GM23338 (cell line): ENCODE measurements at regions not wholly inside any gene's neighbourhood (a gene's known extent, or its start where the extent isn't known, plus 50 kb on each side); places are given as distances from the start of the nearest gene placed in this dataset.

ENCODE experiments used
- ATAC-seq: fragments of 200-7000 bp; cut with Tn5 transposase; 3 replicates; pipeline ENCODE4 v1.9.1; 2020
- DNase-seq: peaks from one replicate; pipeline ENCODE4 v3.0.0-alpha.2; 2015; ENCODE audit warnings: low spot score
- H2AFZ ChIP-seq: fragments of 200-600 bp; sonication (generic); 2 replicates; pipeline ENCODE4 v1.8.0; 2016; ENCODE audit warnings: antibody characterized with exemption, mild to moderate bottlenecking, moderate library complexity
- H3F3A ChIP-seq: fragments of 200-600 bp; sonication (generic); replicated peaks from 2 replicates; pipeline ENCODE4 v1.8.0; 2017; ENCODE audit warnings: antibody characterized with exemption, mixed run types, low read depth
- H3K27ac ChIP-seq: fragments of 200-600 bp; sonication (generic); 2 replicates; pipeline ENCODE4 v1.6.1; 2016; ENCODE audit warnings: low read depth
- H3K27me3 ChIP-seq: fragments of 200-600 bp; sonication (generic); 2 replicates; pipeline ENCODE4 v1.8.0; 2016; ENCODE audit warnings: mild to moderate bottlenecking, mixed run types, moderate library complexity; ENCODE audit not compliant: insufficient read depth
- H3K36me3 ChIP-seq: fragments of 200-600 bp; sonication (generic); 2 replicates; pipeline ENCODE4 v1.8.0; 2016; ENCODE audit warnings: mild to moderate bottlenecking; ENCODE audit not compliant: insufficient read depth
- H3K4me1 ChIP-seq: fragments of 200-600 bp; sonication (generic); 2 replicates; pipeline ENCODE4 v1.8.0; 2016; ENCODE audit warnings: mild to moderate bottlenecking, moderate library complexity; ENCODE audit not compliant: insufficient read depth
- H3K4me2 ChIP-seq: fragments of 200-600 bp; sonication (generic); 2 replicates; pipeline ENCODE4 v1.7.1; 2017; ENCODE audit warnings: mixed run types
- H3K4me3 ChIP-seq: fragments of 200-600 bp; sonication (generic); 2 replicates; pipeline ENCODE4 v1.6.1; 2016; ENCODE audit warnings: mixed run types
- H3K79me2 ChIP-seq: fragments of 200-600 bp; sonication (generic); replicated peaks from 2 replicates; pipeline ENCODE4 v1.8.0; 2017; ENCODE audit warnings: mild to moderate bottlenecking; ENCODE audit not compliant: insufficient read depth
- H3K9me2 ChIP-seq: fragments of 200-600 bp; sonication (generic); 2 replicates; pipeline ENCODE4 v1.8.0; 2017; ENCODE audit not compliant: insufficient read depth
- H4K20me1 ChIP-seq: fragments of 200-600 bp; sonication (generic); replicated peaks from 2 replicates; pipeline ENCODE4 v1.8.0; 2017; ENCODE audit warnings: mild to moderate bottlenecking; ENCODE audit not compliant: insufficient read depth
- H3K27ac Mint-ChIP-seq: 2 replicates; pipeline ENCODE4 v1.8.0; 2020; ENCODE audit warnings: inconsistent platforms, mild to moderate bottlenecking, moderate library complexity, mixed read lengths
- H3K27me3 Mint-ChIP-seq: 3 replicates; pipeline ENCODE4 v1.8.0; 2022; ENCODE audit warnings: low read depth, mild to moderate bottlenecking, moderate library complexity, mixed read lengths, inconsistent platforms; ENCODE audit not compliant: insufficient read depth, poor library complexity
- H3K36me3 Mint-ChIP-seq: 3 replicates; pipeline ENCODE4 v1.8.0; 2021; ENCODE audit warnings: low read depth, mild to moderate bottlenecking, inconsistent platforms, moderate library complexity, mixed read lengths
- H3K4me1 Mint-ChIP-seq: 3 replicates; pipeline ENCODE4 v1.8.0; 2020; ENCODE audit warnings: mild to moderate bottlenecking, inconsistent platforms, mixed read lengths
- H3K4me3 Mint-ChIP-seq: 3 replicates; pipeline ENCODE4 v1.8.0; 2021; ENCODE audit warnings: moderate library complexity, mild to moderate bottlenecking, inconsistent platforms, mixed read lengths
- H3K9me3 Mint-ChIP-seq: 3 replicates; pipeline ENCODE4 v1.8.0; 2020; ENCODE audit warnings: moderate library complexity, mild to moderate bottlenecking, inconsistent platforms, mixed read lengths
- CREB1 ChIP-seq: fragments of 250-450 bp; sonication (Bioruptor Pico); IDR thresholded peaks from 2 replicates; pipeline ENCODE4 v1.5.0; 2020; ENCODE audit warnings: low read depth, mild to moderate bottlenecking, moderate library complexity
- CTCF ChIP-seq, 2 experiments: fragments of 200-600 bp in 1 of 2; sonication (generic) in 1 of 2; conservative IDR thresholded peaks; 2 replicates each; pipeline versions ENCODE4 v1.5.1 to v1.6.1; 2016 to 2017; ENCODE audit warnings: antibody characterized with exemption in 2 of 2, low read depth in 2 of 2, mild to moderate bottlenecking in 2 of 2, moderate library complexity in 1 of 2
- ETS1 ChIP-seq: IDR thresholded peaks from 2 replicates; pipeline ENCODE4 v1.6.1; 2016; ENCODE audit warnings: antibody characterized with exemption
- EZH2 ChIP-seq: fragments of 200-600 bp; sonication (generic); IDR thresholded peaks from one replicate; pipeline ENCODE4 v1.8.0; 2017; ENCODE audit warnings: antibody characterized with exemption, mild to moderate bottlenecking, low read depth; ENCODE audit not compliant: unreplicated experiment
- EZH2phosphoT487 ChIP-seq: fragments of 200-600 bp; sonication (generic); IDR thresholded peaks from one replicate; pipeline ENCODE4 v1.8.1; 2018; ENCODE audit warnings: antibody characterized with exemption; ENCODE audit not compliant: unreplicated experiment
- JUNB ChIP-seq: IDR thresholded peaks from one replicate; pipeline ENCODE4 v1.6.1; 2016; ENCODE audit warnings: antibody characterized with exemption; ENCODE audit not compliant: unreplicated experiment
- NANOG ChIP-seq: IDR thresholded peaks from 2 replicates; pipeline ENCODE4 v1.6.1; 2016; ENCODE audit warnings: antibody characterized with exemption, borderline replicate concordance
- POLR2AphosphoS5 ChIP-seq: IDR thresholded peaks from 2 replicates; pipeline ENCODE4 v1.6.1; 2016; ENCODE audit warnings: antibody characterized with exemption, low read depth
- REST ChIP-seq: IDR thresholded peaks from one replicate; pipeline ENCODE4 v1.6.1; 2018; ENCODE audit warnings: antibody characterized with exemption; ENCODE audit not compliant: unreplicated experiment
- STAT1 ChIP-seq: IDR thresholded peaks from one replicate; pipeline ENCODE4 v1.6.1; 2016; ENCODE audit warnings: antibody characterized with exemption; ENCODE audit not compliant: unreplicated experiment
- ZNF114 ChIP-seq: fragments of 250-450 bp; sonication (Bioruptor Pico); IDR thresholded peaks from 2 replicates; pipeline ENCODE4 v1.5.0; 2020; ENCODE audit warnings: mild to moderate bottlenecking, moderate library complexity
- ZNF331 ChIP-seq: fragments of 250-450 bp; sonication (Bioruptor Pico); IDR thresholded peaks from 2 replicates; pipeline ENCODE4 v1.5.0; 2020; ENCODE audit warnings: low read depth, mild to moderate bottlenecking, moderate library complexity
- ZNF462 ChIP-seq: fragments of 250-450 bp; sonication (Bioruptor Pico); IDR thresholded peaks from 2 replicates; pipeline ENCODE4 v1.5.0; 2020; ENCODE audit warnings: mild to moderate bottlenecking, moderate library complexity

- Histone ChIP-seq H3K36me3 (no peaks in the 10 kb centered on the region), H3K79me2 (no peaks in the 10 kb centered on the region), H3K27ac (no peak overlapping the region), H3F3A (no peaks in the 10 kb centered on the region), H3K4me2 (no peak overlapping the region), H3K9me2 (no peaks in the 10 kb centered on the region; the same call in 1 of the 2 replicates), H2AFZ (peak overlapping the region; percentile 52; the same call in 1 of the 2 replicates), H3K4me1 (peaks cover 9% of the 10 kb centered on the region), H4K20me1 (no peaks in the 10 kb centered on the region), H3K4me3 (no peak overlapping the region), H3K27me3 (no peaks in the 10 kb centered on the region)
- Mint-ChIP-seq H3K9me3 (no peaks in the 10 kb centered on the region), H3K27me3 (no peaks in the 10 kb centered on the region), H3K4me3 (no peak overlapping the region), H3K36me3 (no peaks in the 10 kb centered on the region), H3K27ac (no peak overlapping the region), H3K4me1 (peaks cover 19% of the 10 kb centered on the region)
- ATAC-seq = no peak; the same call in 2 of the 3 replicates
- TF ChIP-seq CREB1 (CRISPR knock-in tag) (no peak), EZH2 (no peak), STAT1 (no peak), ETS1 (no peak), ZNF114 (CRISPR knock-in tag) (no peak), EZH2phosphoT487 (no peak), ZNF462 (CRISPR knock-in tag) (no peak), NANOG (no peak), JUNB (no peak), CTCF (conservative IDR thresholded peaks at IDR 0.05; ENCODE audit: low read depth in 2 of 2) (no peak), ZNF331 (CRISPR knock-in tag) (no peak), POLR2AphosphoS5 (no peak), REST (no peak)
- no peak for DNase-seq
Observed at GRCh38 chr17:14741491-14741890, 440.6 kb downstream of the HS3ST3B1 start.
